IMR-90 (cell line): ENCODE measurements at regions not wholly inside any gene's neighbourhood (a gene's known extent, or its start where the extent isn't known, plus 50 kb on each side); places are given as distances from the start of the nearest gene placed in this dataset.
A peak's percentile ranks its signal among the peaks of the same experiment; 100 is the strongest.
"Not testable (repeated sequence)": the region's sequence is repeated elsewhere in the genome, so short reads cannot be mapped to it uniquely, and the experiment has no call there.

Experiments
- ATAC-seq: fragments of 200-7000 bp; cut with Tn5 transposase; 2 replicates; pipeline ENCODE4 v1.9.1; 2020; ENCODE audit warnings: low read depth, mild to moderate bottlenecking, moderate library complexity
- BruUV-seq: library from RNA; stranded (reverse); fragments of 400-500 nt; replicated peaks from 2 replicates; lab custom pipeline; 2021; lab: Mats Ljungman, UMichigan
- CTCF ChIA-PET: fragments of 300-600 bp; formaldehyde crosslinking; extraction: SDS; loops from one replicate; lab custom pipeline; 2021; ENCODE audit warnings: antibody characterized with exemption; lab: Yijun Ruan, JAX
- POLR2A ChIA-PET: fragments of 300-600 bp; sonication (Branson Sonifier 250); formaldehyde crosslinking; loops from one replicate; lab custom pipeline; 2022; ENCODE audit warnings: antibody characterized with exemption; ENCODE audit not compliant: unreplicated experiment; lab: Charles Lee
- DNase-seq: peaks from one replicate; pipeline ENCODE4 v3.0.0; 2013
- H2AFZ ChIP-seq: replicated peaks from 2 replicates; pipeline ENCODE3; 2013; ENCODE audit warnings: low read length, mild to moderate bottlenecking; ENCODE audit not compliant: poor library complexity
- H2AK5ac ChIP-seq: 2 replicates; pipeline ENCODE4 v1.6.1; 2013; ENCODE audit warnings: low read depth, low read length, inconsistent platforms
- H2AK9ac ChIP-seq: replicated peaks from 2 replicates; pipeline ENCODE3; 2013; ENCODE audit warnings: mild to moderate bottlenecking, low read depth, low read length, moderate library complexity; ENCODE audit not compliant: poor library complexity
- H2BK120ac ChIP-seq: 2 replicates; pipeline ENCODE4 v1.6.1; 2013; ENCODE audit warnings: low read depth, low read length, inconsistent platforms
- H2BK15ac ChIP-seq: 3 replicates; pipeline ENCODE4 v1.6.1; 2013; ENCODE audit warnings: low read depth, low read length, inconsistent platforms
- H2BK20ac ChIP-seq: 2 replicates; pipeline ENCODE4 v1.6.1; 2013; ENCODE audit warnings: low read depth, mild to moderate bottlenecking, inconsistent platforms, low read length, moderate library complexity
- H2BK5ac ChIP-seq: 2 replicates; pipeline ENCODE4 v1.6.1; 2013; ENCODE audit warnings: mild to moderate bottlenecking, low read depth, low read length, inconsistent platforms; ENCODE audit not compliant: poor library complexity, severe bottlenecking
- H3K14ac ChIP-seq: replicated peaks from 2 replicates; pipeline ENCODE4 v1.6.1; 2013; ENCODE audit warnings: low read depth, low read length, inconsistent platforms
- H3K18ac ChIP-seq: 2 replicates; pipeline ENCODE4 v1.6.1; 2013; ENCODE audit warnings: low read depth, low read length, control low read depth
- H3K23ac ChIP-seq: 2 replicates; pipeline ENCODE4 v1.6.1; 2013; ENCODE audit warnings: low read depth, low read length, inconsistent platforms
- H3K27ac ChIP-seq: 2 replicates; pipeline ENCODE4 v1.5.1; 2013; ENCODE audit warnings: mild to moderate bottlenecking, control low read depth, low read length; ENCODE audit not compliant: insufficient read depth
- H3K27me3 ChIP-seq: 2 replicates; pipeline ENCODE4 v1.6.1; 2013; ENCODE audit warnings: low read length; ENCODE audit not compliant: control insufficient read depth, insufficient read depth
- H3K36me3 ChIP-seq: 2 replicates; pipeline ENCODE4 v1.6.1; 2013; ENCODE audit warnings: low read length, mixed read lengths; ENCODE audit not compliant: control insufficient read depth, insufficient read depth
- H3K4ac ChIP-seq: 2 replicates; pipeline ENCODE4 v1.6.1; 2013; ENCODE audit warnings: low read depth, low read length, inconsistent platforms
- H3K4me1 ChIP-seq: 2 replicates; pipeline ENCODE4 v1.6.1; 2013; ENCODE audit warnings: low read length, mixed read lengths; ENCODE audit not compliant: control insufficient read depth, insufficient read depth
- H3K4me2 ChIP-seq: 2 replicates; pipeline ENCODE4 v1.6.1; 2013; ENCODE audit warnings: low read depth, mild to moderate bottlenecking, control low read depth, low read length, moderate library complexity
- H3K4me3 ChIP-seq: 2 replicates; pipeline ENCODE4 v1.5.1; 2013; ENCODE audit warnings: low read depth, mild to moderate bottlenecking, control low read depth, low read length, moderate library complexity; ENCODE audit not compliant: insufficient read depth
- H3K56ac ChIP-seq: 2 replicates; pipeline ENCODE4 v1.6.1; 2013; ENCODE audit warnings: low read length, inconsistent platforms; ENCODE audit not compliant: insufficient read depth; ENCODE audit errors: extremely low read depth
- H3K79me1 ChIP-seq, 2 experiments: 2 replicates each; pipeline ENCODE4 v1.6.1; 2013; ENCODE audit warnings: low read length in 2 of 2, inconsistent platforms in 1 of 2, low read depth in 1 of 2
- H3K9ac ChIP-seq: 2 replicates; pipeline ENCODE4 v1.6.1; 2013; ENCODE audit warnings: low read depth, low read length, control low read depth
- H3K9me1 ChIP-seq: 2 replicates; pipeline ENCODE4 v1.6.1; 2013; ENCODE audit warnings: low read length, inconsistent platforms; ENCODE audit not compliant: insufficient read depth
- H3K9me3 ChIP-seq: 2 replicates; pipeline ENCODE4 v1.6.1; 2013; ENCODE audit warnings: low read length; ENCODE audit not compliant: control insufficient read depth, insufficient read depth
- H4K20me1 ChIP-seq: 2 replicates; pipeline ENCODE4 v1.6.1; 2013; ENCODE audit warnings: low read length, inconsistent platforms; ENCODE audit not compliant: insufficient read depth
- H4K5ac ChIP-seq: 2 replicates; pipeline ENCODE4 v1.6.1; 2013; ENCODE audit warnings: mild to moderate bottlenecking, low read depth, low read length, control low read depth
- H4K8ac ChIP-seq, 2 experiments: 2 replicates each; pipeline ENCODE4 v1.6.1; 2013; ENCODE audit warnings: low read depth in 2 of 2, low read length in 2 of 2, control low read depth in 1 of 2, inconsistent platforms in 1 of 2
- H4K91ac ChIP-seq: 2 replicates; pipeline ENCODE4 v1.6.1; 2013; ENCODE audit warnings: low read depth, low read length, inconsistent platforms; ENCODE audit not compliant: insufficient read depth
- WGBS, 2 experiments: methylation state at CpG; one replicate each; pipeline versions ENCODE4 v1.1.5 to v1.1.7; 2013; ENCODE audit warnings: missing lambda C conversion rate in 2 of 2; ENCODE audit not compliant: insufficient read length in 1 of 2; ENCODE audit errors: extremely low coverage in 2 of 2; 5-methylcytosine and 5-hydroxymethylcytosine counted together
- dilution Hi-C: fragments of 300-500 bp; cut with HindIII; formaldehyde crosslinking; loops from one replicate; pipeline ENCODE4 v1.14.3; 2018; ENCODE audit warnings: low sequenced_read_pairs; ENCODE audit not compliant: unreplicated experiment
- in situ Hi-C: fragments of 300-500 bp; cut with MboI; formaldehyde crosslinking; loops from 3 replicates; pipeline ENCODE4 v1.14.3; 2019; ENCODE audit warnings: low sequenced_read_pairs, inconsistent platforms, mixed read lengths
- intact Hi-C: fragments of 100-400 bp; cut with micrococcal nuclease; formaldehyde crosslinking; loops from 2 replicates; pipeline ENCODE4 v1.10.0; 2022

DNA sequence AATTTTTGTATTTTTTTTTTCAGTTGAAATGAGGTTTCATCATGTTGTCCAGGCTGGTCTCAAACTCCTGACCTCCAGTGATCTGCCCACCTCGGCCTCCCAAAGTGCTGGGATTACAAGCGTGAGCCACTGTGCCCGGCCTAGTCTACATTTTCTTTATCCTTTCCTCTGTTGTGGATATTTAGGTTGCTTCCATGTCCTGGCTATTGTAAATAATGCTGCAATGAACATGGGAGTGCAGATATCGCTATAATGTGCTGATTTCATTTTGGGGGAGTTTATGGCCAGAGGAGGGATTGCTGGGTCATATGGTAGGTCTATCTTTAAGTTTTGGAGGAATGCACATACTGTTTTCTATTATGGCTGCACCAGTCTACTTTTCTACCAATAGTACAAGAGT, 58.9 kb upstream of the SYT9 start:
- DNase-seq, H3K4me2 ChIP-seq, H3K79me1 ChIP-seq, H3K9me1 ChIP-seq, in situ Hi-C loops, H3K4me3 ChIP-seq, H4K5ac ChIP-seq, H2AK5ac ChIP-seq, H3K14ac ChIP-seq, intact Hi-C loops, H3K9ac ChIP-seq, H3K36me3 ChIP-seq, H2BK120ac ChIP-seq, H3K27me3 ChIP-seq, H3K9me3 ChIP-seq, H4K91ac ChIP-seq, H2AK9ac ChIP-seq, POLR2A ChIA-PET, H4K8ac ChIP-seq, H2BK5ac ChIP-seq, H2BK20ac ChIP-seq, H3K23ac ChIP-seq, CTCF ChIA-PET, H3K4ac ChIP-seq, H2BK15ac ChIP-seq, dilution Hi-C loops, H3K56ac ChIP-seq, H4K20me1 ChIP-seq, H3K27ac ChIP-seq, H3K4me1 ChIP-seq, H2AFZ ChIP-seq, H3K18ac ChIP-seq, BruUV-seq: not testable (repeated sequence)
- peak; percentile 87; the same call in 1 of the 2 replicates for ATAC-seq
- 33% methylated on average over 1 of the region's 4 CpGs; no CpG with 5 or more reads in 1 of the 2 experiments for WGBS, 2 experiments
